ENCODE measurements at regions not wholly inside any gene's neighbourhood (a gene's known extent, or its start where the extent isn't known, plus 50 kb on each side); places are given as distances from the start of the nearest gene placed in this dataset.

- DNase-seq (ENCODE audit: low read depth): no peak
Measured at GRCh38 chr2:121159291-121160071, 125.5 kb downstream of the TFCP2L1 start.

- no peak for DNase-seq (ENCODE audit: low read depth)
Measured at GRCh38 chr2:121160366-121160765, 124.6 kb downstream of the TFCP2L1 start.

GRCh38 chr2:121161272-121161671, 123.7 kb downstream of the TFCP2L1 start:
- no peak for DNase-seq (ENCODE audit: low read depth)

- DNase-seq (ENCODE audit: low read depth): no peak
Measured at GRCh38 chr2:121162893-121163292, 122.1 kb downstream of the TFCP2L1 start.

GRCh38 chr2:121164042-121164441, 121.0 kb downstream of the TFCP2L1 start:
- DNase-seq (ENCODE audit: low read depth): no peak

- no peak for DNase-seq (ENCODE audit: low read depth)
Measured at GRCh38 chr2:121165038-121165542, 119.9 kb downstream of the TFCP2L1 start.

All from LHCN-M2 (cell line).